OCI-LY7 (cell line): ENCODE measurements at regions not wholly inside any gene's neighbourhood (a gene's known extent, or its start where the extent isn't known, plus 50 kb on each side); places are given as distances from the start of the nearest gene placed in this dataset.

Experiments used
- CTCF ChIP-seq: fragments of 200-600 bp; sonication (generic); conservative IDR thresholded peaks from 2 replicates; pipeline ENCODE4 v1.5.1; 2014; ENCODE audit warnings: mild to moderate bottlenecking, antibody characterized with exemption, low read length, moderate library complexity, mixed read lengths
- EZH2phosphoT487 ChIP-seq: fragments of 200-600 bp; sonication (generic); IDR thresholded peaks from 2 replicates; pipeline ENCODE4 v1.6.1; 2018; ENCODE audit warnings: low read depth, borderline replicate concordance, mild to moderate bottlenecking, mixed run types, antibody characterized with exemption, low read length, moderate library complexity, mixed read lengths

DNA sequence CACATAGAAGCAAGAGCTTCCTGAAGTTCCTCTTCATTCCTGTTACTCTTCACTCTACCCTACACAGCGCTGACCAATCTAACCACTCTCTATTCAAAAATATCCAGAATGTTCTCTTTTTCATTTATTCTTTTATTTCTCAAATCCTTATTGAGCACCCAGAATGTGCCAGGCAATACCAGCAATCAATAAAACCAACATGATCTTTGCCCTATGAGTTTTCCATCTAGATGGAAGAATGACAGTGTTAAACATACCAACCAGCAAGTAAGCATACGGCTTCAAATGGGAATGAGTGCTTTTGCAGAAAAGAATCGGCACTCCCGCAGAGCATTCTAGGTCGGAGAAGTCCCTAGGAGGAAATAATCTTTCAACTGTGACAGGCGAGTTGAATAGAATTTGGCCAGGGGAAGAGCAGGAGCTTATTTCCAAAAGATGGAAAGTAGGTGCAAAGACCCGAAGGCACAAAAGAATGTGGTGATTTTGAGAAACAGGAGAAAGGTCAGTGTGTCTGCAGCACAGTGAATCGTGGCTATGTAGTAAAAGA, 217.8 kb upstream of the MEIS1 start:
- TF ChIP-seq CTCF (no peak), EZH2phosphoT487 (no peak)
